ENCODE measurements at regions not wholly inside any gene's neighbourhood (a gene's known extent, or its start where the extent isn't known, plus 50 kb on each side); places are given as distances from the start of the nearest gene placed in this dataset.

GRCh38 chr15:75104804-75105557, 81.6 kb downstream of the PPCDC start:
- in situ Hi-C loops (cut with HindIII; ENCODE audit: extremely low pct_ligation_motif_present, low pct_unique_long_range_greater_than_20kb) (no loop called here), intact Hi-C loops (cut with micrococcal nuclease; ENCODE audit: unreplicated experiment) (no loop called here)
- no peaks in the 10 kb centered on the region for H3K9me3 ChIP-seq (ENCODE audit: low read length)
- peak; percentile 76 for ATAC-seq
- H3K4me3 ChIP-seq (replicated peaks in 1 of 3; ENCODE audit: insufficient read depth in 1 of 3, low read depth in 2 of 3, low read length in 3 of 3): no peak overlapping the region
- H3K4me2 ChIP-seq (ENCODE audit: low read depth, low read length): peak overlapping the region; percentile 43
- BruUV-seq (replicated peaks): no TSS peak
- DNase-seq (ENCODE audit: low spot score): peak; percentile 77
- ChIA-PET POLR2A (interaction anchor here (1.4 to 1.6 kb wide), 2 partner anchors 35 to 62 kb away, joined by 4 to 5 read pairs; no protein-coding TSS in a partner anchor), CTCF (ENCODE audit: low intra/inter-chr PET ratio, low total read pairs) (no interaction called here)
- no peaks in the 10 kb centered on the region for H3K79me2 ChIP-seq (ENCODE audit: insufficient read depth, low read length)
- no peaks in the 10 kb centered on the region for H4K20me1 ChIP-seq (ENCODE audit: insufficient read depth, low read length)
- peaks cover 39% of the 10 kb centered on the region for H3K4me1 ChIP-seq (ENCODE audit: insufficient read depth, low read length)
- no peaks in the 10 kb centered on the region for H3K36me3 ChIP-seq (replicated peaks in 1 of 2; ENCODE audit: control insufficient read depth in 1 of 2, insufficient read depth in 2 of 2, low read length in 2 of 2)
- peak overlapping the region; percentile 48 for H2AFZ ChIP-seq (ENCODE audit: low read length)
- peak overlapping the region; percentile 47 for H3K27ac ChIP-seq (ENCODE audit: extremely low read length, insufficient read depth, low read length)
- H3K9ac ChIP-seq (ENCODE audit: insufficient read depth, low read depth, low read length): peak overlapping the region; percentile 20; the same call in 1 of the 2 replicates
- 75% methylated on average over 3 of the region's 3 CpGs for WGBS (ENCODE audit: low lambda C conversion rate)
- peak; percentile 8 for FAIRE-seq
- H3K27me3 ChIP-seq (ENCODE audit: control insufficient read depth in 1 of 2, insufficient read depth in 2 of 2, low read length in 2 of 2): no peaks in the 10 kb centered on the region
- TF ChIP-seq KMT2A (CRISPR knock-in tag; IDR thresholded peaks at IDR 0.05): no peak
- TF ChIP-seq CBX2 (IDR thresholded peaks at IDR 0.05; ENCODE audit: low read depth, low read length): no peak
- no peak for TF ChIP-seq CBX2 (CRISPR knock-in tag; IDR thresholded peaks at IDR 0.05; ENCODE audit: low read depth)
- TF ChIP-seq E2F1 (CRISPR knock-in tag; IDR thresholded peaks at IDR 0.05): no peak
- TF ChIP-seq ATF3 (CRISPR knock-in tag; IDR thresholded peaks at IDR 0.05): no peak
- no peak for TF ChIP-seq ZNF580 (CRISPR knock-in tag; IDR thresholded peaks at IDR 0.05; ENCODE audit: borderline replicate concordance, low read depth)
- TF ChIP-seq MXD4 (CRISPR knock-in tag; IDR thresholded peaks at IDR 0.05): no peak
- TF ChIP-seq ZNF652 (CRISPR knock-in tag; IDR thresholded peaks at IDR 0.05; ENCODE audit: borderline replicate concordance, low read depth): no peak
- TF ChIP-seq EP300 (IDR thresholded peaks at IDR 0.05; ENCODE audit: low read depth in 2 of 2, low read length in 2 of 2): peak in 1 of 2 experiments; percentile 7; a peak in 1 of 4 replicates
- TF ChIP-seq EP300 (CRISPR knock-in tag; IDR thresholded peaks at IDR 0.05; ENCODE audit: borderline replicate concordance): no peak
- no peak for TF ChIP-seq SMYD3 (CRISPR knock-in tag; IDR thresholded peaks at IDR 0.05)
- TF ChIP-seq, protein P1, sequence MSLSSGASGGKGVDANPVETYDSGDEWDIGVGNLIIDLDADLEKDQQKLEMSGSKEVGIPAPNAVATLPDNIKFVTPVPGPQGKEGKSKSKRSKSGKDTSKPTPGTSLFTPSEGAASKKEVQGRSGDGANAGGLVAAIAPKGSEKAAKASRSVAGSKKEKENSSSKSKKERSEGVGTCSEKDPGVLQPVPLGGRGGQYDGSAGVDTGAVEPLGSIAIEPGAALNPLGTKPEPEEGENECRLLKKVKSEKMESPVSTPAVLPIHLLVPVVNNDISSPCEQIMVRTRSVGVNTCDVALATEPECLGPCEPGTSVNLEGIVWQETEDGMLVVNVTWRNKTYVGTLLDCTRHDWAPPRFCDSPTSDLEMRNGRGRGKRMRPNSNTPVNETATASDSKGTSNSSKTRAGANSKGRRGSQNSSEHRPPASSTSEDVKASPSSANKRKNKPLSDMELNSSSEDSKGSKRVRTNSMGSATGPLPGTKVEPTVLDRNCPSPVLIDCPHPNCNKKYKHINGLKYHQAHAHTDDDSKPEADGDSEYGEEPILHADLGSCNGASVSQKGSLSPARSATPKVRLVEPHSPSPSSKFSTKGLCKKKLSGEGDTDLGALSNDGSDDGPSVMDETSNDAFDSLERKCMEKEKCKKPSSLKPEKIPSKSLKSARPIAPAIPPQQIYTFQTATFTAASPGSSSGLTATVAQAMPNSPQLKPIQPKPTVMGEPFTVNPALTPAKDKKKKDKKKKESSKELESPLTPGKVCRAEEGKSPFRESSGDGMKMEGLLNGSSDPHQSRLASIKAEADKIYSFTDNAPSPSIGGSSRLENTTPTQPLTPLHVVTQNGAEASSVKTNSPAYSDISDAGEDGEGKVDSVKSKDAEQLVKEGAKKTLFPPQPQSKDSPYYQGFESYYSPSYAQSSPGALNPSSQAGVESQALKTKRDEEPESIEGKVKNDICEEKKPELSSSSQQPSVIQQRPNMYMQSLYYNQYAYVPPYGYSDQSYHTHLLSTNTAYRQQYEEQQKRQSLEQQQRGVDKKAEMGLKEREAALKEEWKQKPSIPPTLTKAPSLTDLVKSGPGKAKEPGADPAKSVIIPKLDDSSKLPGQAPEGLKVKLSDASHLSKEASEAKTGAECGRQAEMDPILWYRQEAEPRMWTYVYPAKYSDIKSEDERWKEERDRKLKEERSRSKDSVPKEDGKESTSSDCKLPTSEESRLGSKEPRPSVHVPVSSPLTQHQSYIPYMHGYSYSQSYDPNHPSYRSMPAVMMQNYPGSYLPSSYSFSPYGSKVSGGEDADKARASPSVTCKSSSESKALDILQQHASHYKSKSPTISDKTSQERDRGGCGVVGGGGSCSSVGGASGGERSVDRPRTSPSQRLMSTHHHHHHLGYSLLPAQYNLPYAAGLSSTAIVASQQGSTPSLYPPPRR (CRISPR knock-in tag; IDR thresholded peaks at IDR 0.05; ENCODE audit: borderline replicate concordance): no peak
- TF ChIP-seq ZNF567 (CRISPR knock-in tag; IDR thresholded peaks at IDR 0.05; ENCODE audit: borderline replicate concordance): no peak
- TF ChIP-seq, protein P2, sequence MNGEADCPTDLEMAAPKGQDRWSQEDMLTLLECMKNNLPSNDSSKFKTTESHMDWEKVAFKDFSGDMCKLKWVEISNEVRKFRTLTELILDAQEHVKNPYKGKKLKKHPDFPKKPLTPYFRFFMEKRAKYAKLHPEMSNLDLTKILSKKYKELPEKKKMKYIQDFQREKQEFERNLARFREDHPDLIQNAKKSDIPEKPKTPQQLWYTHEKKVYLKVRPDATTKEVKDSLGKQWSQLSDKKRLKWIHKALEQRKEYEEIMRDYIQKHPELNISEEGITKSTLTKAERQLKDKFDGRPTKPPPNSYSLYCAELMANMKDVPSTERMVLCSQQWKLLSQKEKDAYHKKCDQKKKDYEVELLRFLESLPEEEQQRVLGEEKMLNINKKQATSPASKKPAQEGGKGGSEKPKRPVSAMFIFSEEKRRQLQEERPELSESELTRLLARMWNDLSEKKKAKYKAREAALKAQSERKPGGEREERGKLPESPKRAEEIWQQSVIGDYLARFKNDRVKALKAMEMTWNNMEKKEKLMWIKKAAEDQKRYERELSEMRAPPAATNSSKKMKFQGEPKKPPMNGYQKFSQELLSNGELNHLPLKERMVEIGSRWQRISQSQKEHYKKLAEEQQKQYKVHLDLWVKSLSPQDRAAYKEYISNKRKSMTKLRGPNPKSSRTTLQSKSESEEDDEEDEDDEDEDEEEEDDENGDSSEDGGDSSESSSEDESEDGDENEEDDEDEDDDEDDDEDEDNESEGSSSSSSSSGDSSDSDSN (CRISPR knock-in tag; IDR thresholded peaks at IDR 0.05): no peak
- no peak for TF ChIP-seq POLR2A (IDR thresholded peaks at IDR 0.05; ENCODE audit: insufficient read depth in 1 of 2, low read depth in 2 of 2, low read length in 2 of 2)
- no peak for TF ChIP-seq ZNF747 (CRISPR knock-in tag; IDR thresholded peaks at IDR 0.05; ENCODE audit: borderline replicate concordance)

Data from HepG2 (cell line).